Nephron progenitor cell (in vitro differentiated cells): ENCODE measurements at regions not wholly inside any gene's neighbourhood (a gene's known extent, or its start where the extent isn't known, plus 50 kb on each side); places are given as distances from the start of the nearest gene placed in this dataset.

Experiments
- DNase-seq: peaks from one replicate; pipeline ENCODE4 v3.0.0; 2021
- H3K27ac Mint-ChIP-seq: 2 replicates; pipeline ENCODE4 v1.8.0; 2021; ENCODE audit warnings: mild to moderate bottlenecking, moderate library complexity, mixed read lengths
- H3K27me3 Mint-ChIP-seq: 2 replicates; pipeline ENCODE4 v1.8.0; 2021; ENCODE audit warnings: mild to moderate bottlenecking, low read depth, mixed read lengths; ENCODE audit not compliant: poor library complexity
- H3K36me3 Mint-ChIP-seq: 2 replicates; pipeline ENCODE4 v1.8.0; 2021; ENCODE audit warnings: low read depth, mixed read lengths
- H3K4me1 Mint-ChIP-seq: 2 replicates; pipeline ENCODE4 v1.8.0; 2021; ENCODE audit warnings: mixed read lengths
- H3K4me3 Mint-ChIP-seq: 2 replicates; pipeline ENCODE4 v1.8.0; 2021; ENCODE audit warnings: mild to moderate bottlenecking, moderate library complexity, mixed read lengths
- H3K9me3 Mint-ChIP-seq: 2 replicates; pipeline ENCODE4 v1.8.0; 2021; ENCODE audit warnings: mild to moderate bottlenecking, moderate library complexity, mixed read lengths
- CTCF ChIP-seq: fragments of 200-600 bp; sonication (generic); IDR thresholded peaks from 2 replicates; pipeline ENCODE4 v1.5.0; 2021; ENCODE audit warnings: antibody characterized with exemption

GRCh38 chr13:83178008-83178407, 704.3 kb downstream of the SLITRK1 start:
- Mint-ChIP-seq H3K9me3 (no peaks in the 10 kb centered on the region), H3K27ac (no peak overlapping the region), H3K36me3 (no peaks in the 10 kb centered on the region), H3K27me3 (peaks cover 2% of the 10 kb centered on the region), H3K4me1 (no peaks in the 10 kb centered on the region), H3K4me3 (no peak overlapping the region)
- no peak for TF ChIP-seq CTCF
- DNase-seq = no peak

- no peaks in the 10 kb centered on the region for H3K4me1 Mint-ChIP-seq
- no peaks in the 10 kb centered on the region for H3K36me3 Mint-ChIP-seq
- H3K9me3 Mint-ChIP-seq = peaks cover 9% of the 10 kb centered on the region
- no peaks in the 10 kb centered on the region for H3K27me3 Mint-ChIP-seq
- no peak for TF ChIP-seq CTCF
- no peak overlapping the region for H3K27ac Mint-ChIP-seq
- H3K4me3 Mint-ChIP-seq = no peak overlapping the region
- no peak for DNase-seq
Observed at GRCh38 chr13:83168590-83168989, 713.7 kb downstream of the SLITRK1 start.

GRCh38 chr13:83167203-83167602, 715.1 kb downstream of the SLITRK1 start:
- DNase-seq = no peak
- H3K27ac Mint-ChIP-seq = no peak overlapping the region
- peaks cover 4% of the 10 kb centered on the region for H3K9me3 Mint-ChIP-seq
- TF ChIP-seq CTCF = no peak
- no peaks in the 10 kb centered on the region for H3K27me3 Mint-ChIP-seq
- H3K36me3 Mint-ChIP-seq = no peaks in the 10 kb centered on the region
- no peaks in the 10 kb centered on the region for H3K4me1 Mint-ChIP-seq
- H3K4me3 Mint-ChIP-seq = no peak overlapping the region

GRCh38 chr13:83166550-83166949, 715.7 kb downstream of the SLITRK1 start:
- Mint-ChIP-seq H3K27ac (no peak overlapping the region), H3K36me3 (no peaks in the 10 kb centered on the region), H3K27me3 (no peaks in the 10 kb centered on the region), H3K4me1 (no peaks in the 10 kb centered on the region), H3K9me3 (peaks cover under 1% of the 10 kb centered on the region), H3K4me3 (no peak overlapping the region)
- no peak for TF ChIP-seq CTCF
- no peak for DNase-seq

- H3K27me3 Mint-ChIP-seq = no peaks in the 10 kb centered on the region
- no peaks in the 10 kb centered on the region for H3K9me3 Mint-ChIP-seq
- H3K27ac Mint-ChIP-seq = no peak overlapping the region
- H3K4me1 Mint-ChIP-seq = no peaks in the 10 kb centered on the region
- no peaks in the 10 kb centered on the region for H3K36me3 Mint-ChIP-seq
- H3K4me3 Mint-ChIP-seq = no peak overlapping the region
- no peak for DNase-seq
- no peak for TF ChIP-seq CTCF
Observed at GRCh38 chr13:83162493-83162892, 719.8 kb downstream of the SLITRK1 start.

- H3K9me3 Mint-ChIP-seq = no peaks in the 10 kb centered on the region
- no peaks in the 10 kb centered on the region for H3K4me1 Mint-ChIP-seq
- no peak overlapping the region for H3K4me3 Mint-ChIP-seq
- H3K27me3 Mint-ChIP-seq = no peaks in the 10 kb centered on the region
- no peak for DNase-seq
- no peaks in the 10 kb centered on the region for H3K36me3 Mint-ChIP-seq
- TF ChIP-seq CTCF = no peak
- no peak overlapping the region for H3K27ac Mint-ChIP-seq
Observed at GRCh38 chr13:83153848-83154247, 728.4 kb downstream of the SLITRK1 start.
